Fibroblast of the aortic adventitia (primary cell): ENCODE measurements at regions not wholly inside any gene's neighbourhood (a gene's known extent, or its start where the extent isn't known, plus 50 kb on each side); places are given as distances from the start of the nearest gene placed in this dataset.

Experiments
- DNase-seq: peaks from one replicate; pipeline ENCODE4 v3.0.0-alpha.2; 2010; ENCODE audit warnings: low read depth
- H3K4me3 ChIP-seq: 2 replicates; pipeline ENCODE4 v1.5.1; 2011; ENCODE audit warnings: low read depth, mild to moderate bottlenecking, control low read depth, low read length, moderate library complexity
- CTCF ChIP-seq: IDR thresholded peaks from 2 replicates; pipeline ENCODE4 v1.5.1; 2011; ENCODE audit warnings: mild to moderate bottlenecking, low read length, control low read depth, inconsistent platforms; ENCODE audit not compliant: insufficient read depth

- no peak for TF ChIP-seq CTCF
- no peak overlapping the region for H3K4me3 ChIP-seq
- DNase-seq = no peak
Measured at GRCh38 chr13:44149821-44150220, 223.8 kb upstream of the SERP2 start.

GRCh38 chr13:44151474-44151873 lies 222.2 kb upstream of the SERP2 start:
- no peak overlapping the region for H3K4me3 ChIP-seq
- no peak for TF ChIP-seq CTCF
- no peak for DNase-seq

GRCh38 chr13:44153496-44153895 lies 220.1 kb upstream of the SERP2 start:
- DNase-seq = no peak
- TF ChIP-seq CTCF = no peak
- H3K4me3 ChIP-seq = no peak overlapping the region

GRCh38 chr13:44155422-44156293 lies 218.0 kb upstream of the SERP2 start:
- no peak for TF ChIP-seq CTCF
- DNase-seq = peak; percentile 72
- H3K4me3 ChIP-seq = no peak overlapping the region

GRCh38 chr13:44156294-44156658 lies 217.3 kb upstream of the SERP2 start:
- DNase-seq = no peak
- H3K4me3 ChIP-seq = no peak overlapping the region
- no peak for TF ChIP-seq CTCF

- DNase-seq = no peak
- no peak overlapping the region for H3K4me3 ChIP-seq
Measured at GRCh38 chr13:44157606-44158005, 216.0 kb upstream of the SERP2 start.

More at GRCh38 chr13:44157606-44158005, 216.0 kb upstream of the SERP2 start:
- no peak for TF ChIP-seq CTCF
